ENCODE measurements at regions not wholly inside any gene's neighbourhood (a gene's known extent, or its start where the extent isn't known, plus 50 kb on each side); places are given as distances from the start of the nearest gene placed in this dataset.
A peak's percentile ranks its signal among the peaks of the same experiment; 100 is the strongest.
"Not testable (repeated sequence)": the region's sequence is repeated elsewhere in the genome, so short reads cannot be mapped to it uniquely, and the experiment has no call there.

DNA sequence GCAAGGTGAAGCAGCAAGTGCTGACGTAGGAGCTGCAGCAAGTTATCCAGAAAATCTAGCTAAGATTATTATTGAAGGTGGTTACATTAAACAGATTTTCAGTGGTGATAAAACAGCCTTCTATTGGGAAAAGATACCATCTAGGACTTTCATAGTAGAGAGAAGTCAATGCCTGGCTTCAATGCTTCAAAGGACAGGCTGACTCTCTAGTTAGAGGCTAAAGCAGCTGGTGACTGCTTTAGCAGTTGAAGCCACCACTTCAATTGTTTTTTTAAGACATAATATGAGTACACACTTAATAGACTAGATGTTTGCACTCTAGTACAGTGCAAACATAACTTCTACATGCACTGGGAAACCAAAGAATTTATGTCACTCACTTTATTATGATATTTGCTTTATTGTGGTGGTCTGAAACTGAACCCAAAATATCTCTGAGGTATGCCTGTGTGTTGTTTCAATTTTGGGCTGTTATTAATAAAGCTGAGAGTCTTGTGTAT lies 1026.9 kb upstream of the FOXG1 start:
- Histone ChIP-seq H4K20me1 (ENCODE audit: insufficient read depth, low read length) (no peaks in the 10 kb centered on the region), H3K9ac (ENCODE audit: low read depth, low read length) (no peak overlapping the region), H3K4me3 (ENCODE audit: low read depth in 1 of 2, low read length in 2 of 2) (no peak overlapping the region), H3K27me3 (ENCODE audit: insufficient read depth, low read length, poor library complexity) (no peaks in the 10 kb centered on the region), H3K27ac (ENCODE audit: low read length) (no peak overlapping the region), H3K79me2 (ENCODE audit: insufficient read depth, low read length) (no peaks in the 10 kb centered on the region), H3K36me3 (ENCODE audit: insufficient read depth, low read length) (no peaks in the 10 kb centered on the region), H2AFZ (ENCODE audit: low read depth, low read length) (no peak overlapping the region), H3K4me2 (ENCODE audit: insufficient read depth, low read length) (no peak overlapping the region), H3K9me3 (ENCODE audit: insufficient read depth, low read length, severe bottlenecking) (no peaks in the 10 kb centered on the region), H3K4me1 (ENCODE audit: insufficient read depth, low read length) (no peaks in the 10 kb centered on the region)
- DNase-seq (no peak), ATAC-seq (ENCODE audit: insufficient read depth, low read depth) (no peak)
- no peak for TF ChIP-seq EZH2 (IDR thresholded peaks at IDR 0.05; ENCODE audit: borderline replicate concordance, low read depth, low read length, severe bottlenecking)
- TF ChIP-seq, protein P1, sequence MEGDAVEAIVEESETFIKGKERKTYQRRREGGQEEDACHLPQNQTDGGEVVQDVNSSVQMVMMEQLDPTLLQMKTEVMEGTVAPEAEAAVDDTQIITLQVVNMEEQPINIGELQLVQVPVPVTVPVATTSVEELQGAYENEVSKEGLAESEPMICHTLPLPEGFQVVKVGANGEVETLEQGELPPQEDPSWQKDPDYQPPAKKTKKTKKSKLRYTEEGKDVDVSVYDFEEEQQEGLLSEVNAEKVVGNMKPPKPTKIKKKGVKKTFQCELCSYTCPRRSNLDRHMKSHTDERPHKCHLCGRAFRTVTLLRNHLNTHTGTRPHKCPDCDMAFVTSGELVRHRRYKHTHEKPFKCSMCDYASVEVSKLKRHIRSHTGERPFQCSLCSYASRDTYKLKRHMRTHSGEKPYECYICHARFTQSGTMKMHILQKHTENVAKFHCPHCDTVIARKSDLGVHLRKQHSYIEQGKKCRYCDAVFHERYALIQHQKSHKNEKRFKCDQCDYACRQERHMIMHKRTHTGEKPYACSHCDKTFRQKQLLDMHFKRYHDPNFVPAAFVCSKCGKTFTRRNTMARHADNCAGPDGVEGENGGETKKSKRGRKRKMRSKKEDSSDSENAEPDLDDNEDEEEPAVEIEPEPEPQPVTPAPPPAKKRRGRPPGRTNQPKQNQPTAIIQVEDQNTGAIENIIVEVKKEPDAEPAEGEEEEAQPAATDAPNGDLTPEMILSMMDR (IDR thresholded peaks at IDR 0.05; ENCODE audit: borderline replicate concordance, extremely low read depth, low read length, poor library complexity, severe bottlenecking): no peak

DNA sequence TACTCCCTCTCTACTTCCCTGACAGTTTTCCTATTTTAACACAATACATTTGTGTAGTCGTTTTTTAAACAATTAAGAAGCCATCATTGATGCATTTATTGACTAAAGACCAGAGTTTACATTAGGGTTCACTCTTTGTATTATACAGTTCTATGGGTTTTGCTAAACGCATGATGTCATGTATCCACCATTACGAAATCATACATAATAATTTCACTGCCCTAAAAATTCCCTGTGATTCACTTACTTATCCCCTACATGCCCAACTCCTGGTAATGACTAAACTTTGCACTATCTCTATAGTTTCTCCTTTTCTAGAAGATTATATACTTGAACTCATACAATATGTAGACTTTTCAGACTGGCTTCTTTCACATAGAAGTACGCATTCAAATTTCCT lies 1016.5 kb upstream of the FOXG1 start:
- Histone ChIP-seq H3K9me3 (ENCODE audit: insufficient read depth, low read length, severe bottlenecking) (no peaks in the 10 kb centered on the region), H2AFZ (ENCODE audit: low read depth, low read length) (no peak overlapping the region), H3K4me2 (ENCODE audit: insufficient read depth, low read length) (no peak overlapping the region), H3K4me3 (ENCODE audit: low read depth in 1 of 2, low read length in 2 of 2) (no peak overlapping the region), H3K27ac (ENCODE audit: low read length) (no peak overlapping the region), H3K9ac (ENCODE audit: low read depth, low read length) (no peak overlapping the region), H3K36me3 (ENCODE audit: insufficient read depth, low read length) (no peaks in the 10 kb centered on the region), H3K79me2 (ENCODE audit: insufficient read depth, low read length) (no peaks in the 10 kb centered on the region), H3K4me1 (ENCODE audit: insufficient read depth, low read length) (no peaks in the 10 kb centered on the region), H3K27me3 (ENCODE audit: insufficient read depth, low read length, poor library complexity) (no peaks in the 10 kb centered on the region), H4K20me1 (ENCODE audit: insufficient read depth, low read length) (no peaks in the 10 kb centered on the region)
- ATAC-seq (ENCODE audit: insufficient read depth, low read depth) (no peak), DNase-seq (no peak)
- no peak for TF ChIP-seq EZH2 (IDR thresholded peaks at IDR 0.05; ENCODE audit: borderline replicate concordance, low read depth, low read length, severe bottlenecking)
- TF ChIP-seq, protein P1 (IDR thresholded peaks at IDR 0.05; ENCODE audit: borderline replicate concordance, extremely low read depth, low read length, poor library complexity, severe bottlenecking): no peak

DNA sequence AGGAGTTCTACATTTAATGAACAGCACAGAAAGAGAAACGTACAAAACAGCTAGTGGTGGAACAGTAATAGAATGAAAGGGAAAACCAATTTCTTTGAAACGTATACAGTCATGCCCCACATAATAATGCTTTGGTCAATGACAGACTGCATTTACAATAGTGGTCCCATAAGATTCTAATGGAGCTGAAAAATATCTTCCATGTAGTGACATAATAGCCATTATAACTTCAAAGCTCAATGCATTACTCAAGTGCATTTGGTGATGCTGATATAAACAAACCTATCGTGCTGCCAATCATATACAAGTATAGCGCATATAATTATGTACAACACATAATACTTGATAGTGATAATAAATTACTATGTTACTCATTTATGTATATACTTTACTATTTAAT lies 1008.9 kb upstream of the FOXG1 start:
- H3K27me3 ChIP-seq (ENCODE audit: insufficient read depth, low read length, poor library complexity); H3K27ac ChIP-seq (ENCODE audit: low read length); ATAC-seq (ENCODE audit: insufficient read depth, low read depth); H3K9ac ChIP-seq (ENCODE audit: low read depth, low read length); H2AFZ ChIP-seq (ENCODE audit: low read depth, low read length); DNase-seq; H3K4me3 ChIP-seq (ENCODE audit: low read depth in 1 of 2, low read length in 2 of 2); H4K20me1 ChIP-seq (ENCODE audit: insufficient read depth, low read length); H3K79me2 ChIP-seq (ENCODE audit: insufficient read depth, low read length); H3K9me3 ChIP-seq (ENCODE audit: insufficient read depth, low read length, severe bottlenecking); H3K4me1 ChIP-seq (ENCODE audit: insufficient read depth, low read length); H3K4me2 ChIP-seq (ENCODE audit: insufficient read depth, low read length); H3K36me3 ChIP-seq (ENCODE audit: insufficient read depth, low read length): not testable (repeated sequence)

DNA sequence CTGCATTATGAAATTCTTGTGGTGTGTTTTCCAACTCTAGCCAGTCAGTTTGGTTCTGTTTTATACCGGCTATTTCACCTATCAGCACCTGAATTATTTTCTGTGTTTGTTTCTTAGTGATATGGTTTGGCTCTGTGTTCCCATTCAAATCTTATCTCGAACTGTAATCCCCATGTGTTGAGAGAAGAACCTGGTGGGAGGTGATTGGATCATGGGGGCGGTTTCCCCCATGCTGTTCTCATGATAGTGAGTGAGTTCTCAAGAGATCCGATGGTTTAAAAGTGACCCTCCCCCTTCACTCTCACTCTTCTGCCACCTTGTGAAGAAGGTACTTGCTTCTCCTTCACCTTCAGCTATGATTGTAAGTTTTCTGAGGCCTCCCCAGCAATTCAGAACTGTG lies 1006.2 kb upstream of the FOXG1 start:
- not testable (repeated sequence) for ATAC-seq (ENCODE audit: insufficient read depth, low read depth); H3K27me3 ChIP-seq (ENCODE audit: insufficient read depth, low read length, poor library complexity); H4K20me1 ChIP-seq (ENCODE audit: insufficient read depth, low read length); H3K9ac ChIP-seq (ENCODE audit: low read depth, low read length); H3K79me2 ChIP-seq (ENCODE audit: insufficient read depth, low read length); H3K4me3 ChIP-seq (ENCODE audit: low read depth in 1 of 2, low read length in 2 of 2); H3K4me2 ChIP-seq (ENCODE audit: insufficient read depth, low read length); H3K27ac ChIP-seq (ENCODE audit: low read length); H3K36me3 ChIP-seq (ENCODE audit: insufficient read depth, low read length); H3K9me3 ChIP-seq (ENCODE audit: insufficient read depth, low read length, severe bottlenecking); H3K4me1 ChIP-seq (ENCODE audit: insufficient read depth, low read length); DNase-seq; H2AFZ ChIP-seq (ENCODE audit: low read depth, low read length)

DNA sequence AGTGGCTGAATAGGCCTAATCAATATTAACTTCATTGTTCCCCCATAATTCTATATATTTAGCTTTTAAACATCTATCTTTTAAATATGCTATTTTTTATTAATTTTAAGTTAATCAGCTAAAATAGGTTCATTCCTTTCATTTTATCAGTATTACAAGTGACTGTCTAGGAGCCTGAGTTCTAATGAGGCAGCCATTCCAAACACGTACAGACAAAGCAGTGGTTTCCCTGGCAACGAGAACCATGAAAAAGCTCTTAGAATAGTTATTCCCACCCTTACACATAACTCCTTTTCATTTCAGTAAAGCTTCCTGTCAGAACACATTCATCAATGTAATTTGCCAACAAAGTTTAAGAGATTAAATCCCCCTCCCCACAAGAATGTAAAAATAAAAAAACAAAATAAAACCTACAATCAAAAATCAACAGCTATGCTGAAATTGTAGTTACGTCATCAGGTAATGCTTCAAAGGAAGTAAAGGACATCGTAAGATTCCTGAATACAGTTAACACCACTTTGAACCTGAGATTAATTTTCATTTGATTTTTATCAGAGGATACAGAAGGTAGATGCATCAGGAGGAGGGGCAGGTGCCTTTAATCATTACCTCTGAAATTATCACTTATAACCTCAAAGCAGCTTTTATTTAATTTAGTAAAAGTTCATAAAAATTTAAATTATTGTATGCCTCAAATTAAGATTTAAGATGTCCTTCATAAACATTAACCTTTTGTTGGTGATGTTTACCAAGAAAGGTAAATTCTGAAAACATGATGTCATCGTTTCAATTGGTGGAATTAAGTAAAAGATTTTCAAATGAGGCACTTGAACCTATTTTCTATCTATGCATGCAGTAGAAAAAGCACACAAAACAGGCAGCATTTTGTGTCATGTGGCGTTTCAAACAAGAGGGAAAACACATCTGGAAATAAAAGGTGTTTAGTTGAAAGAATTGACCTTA lies 967.2 kb upstream of the FOXG1 start:
- H4K20me1 ChIP-seq (ENCODE audit: insufficient read depth, low read length); ATAC-seq (ENCODE audit: insufficient read depth, low read depth); H3K4me1 ChIP-seq (ENCODE audit: insufficient read depth, low read length); H3K9ac ChIP-seq (ENCODE audit: low read depth, low read length); H3K27ac ChIP-seq (ENCODE audit: low read length); H3K4me2 ChIP-seq (ENCODE audit: insufficient read depth, low read length); H3K79me2 ChIP-seq (ENCODE audit: insufficient read depth, low read length); H3K9me3 ChIP-seq (ENCODE audit: insufficient read depth, low read length, severe bottlenecking); DNase-seq; H3K36me3 ChIP-seq (ENCODE audit: insufficient read depth, low read length); H3K27me3 ChIP-seq (ENCODE audit: insufficient read depth, low read length, poor library complexity); H2AFZ ChIP-seq (ENCODE audit: low read depth, low read length); H3K4me3 ChIP-seq (ENCODE audit: low read depth in 1 of 2, low read length in 2 of 2): not testable (repeated sequence)

DNA sequence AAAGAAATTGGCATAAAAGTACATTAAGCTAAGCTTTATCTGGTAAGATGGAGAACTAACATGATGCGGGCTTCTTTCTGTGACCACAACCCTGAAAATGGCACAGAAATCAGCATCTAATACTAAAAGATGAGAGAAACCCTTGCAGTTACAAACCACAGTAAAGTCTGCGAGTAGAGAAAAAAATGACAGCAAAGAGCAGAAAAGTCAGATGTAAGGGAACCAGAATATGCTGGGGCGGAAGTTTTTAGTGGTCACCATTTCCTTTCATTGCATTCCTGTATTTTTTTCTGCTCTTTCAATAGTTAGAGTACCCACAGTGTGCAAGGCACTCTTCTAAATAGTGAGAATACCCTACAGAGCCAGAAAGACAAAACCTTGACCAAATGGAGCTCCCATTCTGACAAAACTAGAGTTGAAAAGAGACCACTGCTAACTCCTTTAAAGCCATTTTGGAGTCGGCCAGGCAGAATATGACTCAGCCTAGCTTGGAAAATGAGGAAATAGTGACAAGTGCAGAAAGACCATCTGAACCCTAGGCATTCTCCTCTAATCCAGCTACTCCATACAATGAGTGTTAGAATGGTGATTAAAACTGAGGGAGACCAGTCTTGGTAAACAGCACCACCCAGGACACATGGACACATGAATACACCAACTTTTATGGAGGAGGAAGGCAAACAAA lies 948.7 kb upstream of the FOXG1 start:
- H3K27me3 ChIP-seq (ENCODE audit: insufficient read depth, low read length, poor library complexity); H3K4me1 ChIP-seq (ENCODE audit: insufficient read depth, low read length); H3K79me2 ChIP-seq (ENCODE audit: insufficient read depth, low read length); ATAC-seq (ENCODE audit: insufficient read depth, low read depth); H3K4me2 ChIP-seq (ENCODE audit: insufficient read depth, low read length); H3K36me3 ChIP-seq (ENCODE audit: insufficient read depth, low read length); H3K9me3 ChIP-seq (ENCODE audit: insufficient read depth, low read length, severe bottlenecking); H2AFZ ChIP-seq (ENCODE audit: low read depth, low read length); H4K20me1 ChIP-seq (ENCODE audit: insufficient read depth, low read length); H3K27ac ChIP-seq (ENCODE audit: low read length); H3K4me3 ChIP-seq (ENCODE audit: low read depth in 1 of 2, low read length in 2 of 2); H3K9ac ChIP-seq (ENCODE audit: low read depth, low read length): not testable (repeated sequence)
- DNase-seq: peak; percentile 12
